ENCODE measurements at regions not wholly inside any gene's neighbourhood (a gene's known extent, or its start where the extent isn't known, plus 50 kb on each side); places are given as distances from the start of the nearest gene placed in this dataset.

- Mint-ChIP-seq H3K4me1 (peaks cover 19% of the 10 kb centered on the region), H3K27me3 (ENCODE audit: insufficient read depth, low read depth, poor library complexity) (no peaks in the 10 kb centered on the region), H3K4me3 (no peak overlapping the region), H3K36me3 (ENCODE audit: low read depth) (no peaks in the 10 kb centered on the region), H3K27ac (no peak overlapping the region), H3K9me3 (no peaks in the 10 kb centered on the region)
- no peaks in the 10 kb centered on the region for H3K9me2 ChIP-seq (ENCODE audit: insufficient read depth)
- DNase-seq (ENCODE audit: low spot score): peak; percentile 40
- no peaks in the 10 kb centered on the region for H3K79me2 ChIP-seq (replicated peaks; ENCODE audit: insufficient read depth)
- ATAC-seq: no peak
- H3K27ac ChIP-seq (ENCODE audit: low read depth): no peak overlapping the region
- peaks cover 19% of the 10 kb centered on the region for H3K4me1 ChIP-seq (ENCODE audit: insufficient read depth)
- no peak overlapping the region for H3K4me3 ChIP-seq
- H3F3A ChIP-seq (replicated peaks; ENCODE audit: low read depth): no peaks in the 10 kb centered on the region
- H3K4me2 ChIP-seq: no peak overlapping the region
- H4K20me1 ChIP-seq (replicated peaks; ENCODE audit: insufficient read depth): no peaks in the 10 kb centered on the region
- TF ChIP-seq REST (IDR thresholded peaks at IDR 0.05; ENCODE audit: unreplicated experiment) (no peak), EZH2phosphoT487 (IDR thresholded peaks at IDR 0.05; ENCODE audit: unreplicated experiment) (no peak), EZH2 (IDR thresholded peaks at IDR 0.05; ENCODE audit: low read depth, unreplicated experiment) (no peak), ZNF462 (CRISPR knock-in tag; IDR thresholded peaks at IDR 0.05) (no peak), ZNF114 (CRISPR knock-in tag; IDR thresholded peaks at IDR 0.05) (no peak), CREB1 (CRISPR knock-in tag; IDR thresholded peaks at IDR 0.05; ENCODE audit: low read depth) (no peak), ETS1 (IDR thresholded peaks at IDR 0.05) (no peak), JUNB (IDR thresholded peaks at IDR 0.05; ENCODE audit: unreplicated experiment) (no peak), POLR2AphosphoS5 (IDR thresholded peaks at IDR 0.05; ENCODE audit: low read depth) (no peak), NANOG (IDR thresholded peaks at IDR 0.05; ENCODE audit: borderline replicate concordance) (no peak)
- H2AFZ ChIP-seq: peak overlapping the region; percentile 33; the same call in 1 of the 2 replicates
- no peaks in the 10 kb centered on the region for H3K27me3 ChIP-seq (ENCODE audit: insufficient read depth)
- H3K36me3 ChIP-seq (ENCODE audit: insufficient read depth): no peaks in the 10 kb centered on the region
Observed at GRCh38 chr12:72082986-72083820, 144.6 kb downstream of the TPH2 start.

Data from GM23338 (cell line).